K562 (cell line): ENCODE measurements at regions not wholly inside any gene's neighbourhood (a gene's known extent, or its start where the extent isn't known, plus 50 kb on each side); places are given as distances from the start of the nearest gene placed in this dataset.

Experiments
- ATAC-seq: fragments of 200-7000 bp; cut with Tn5 transposase; 3 replicates; pipeline ENCODE4 v1.9.1; 2020; ENCODE audit warnings: moderate library complexity
- BruUV-seq: library from RNA; stranded (reverse); fragments of 400-500 nt; replicated peaks from 2 replicates; lab custom pipeline; 2021; lab: Mats Ljungman, UMichigan
- CTCF ChIA-PET: fragments of 300-600 bp; formaldehyde crosslinking; extraction: SDS; loops from one replicate; lab custom pipeline; 2021; ENCODE audit warnings: low intra/inter-chr PET ratio; lab: Yijun Ruan, JAX
- POLR2A ChIA-PET: fragments of 300-600, 350-650 bp; sonication (Branson Sonifier 250); formaldehyde crosslinking; extraction: SDS; loops from one replicate; lab custom pipeline; 2021; ENCODE audit warnings: antibody characterized with exemption, inconsistent platforms; lab: Yijun Ruan, JAX
- DNase-seq, 4 experiments: peaks; one replicate each; pipeline versions ENCODE4 v3.0.0 to v3.0.0-alpha.2; 2011 to 2018; ENCODE audit warnings: low spot score in 3 of 4, mixed read lengths in 3 of 4; ENCODE audit errors: extremely low read depth in 1 of 4
- FAIRE-seq: peaks from 2 replicates; lab custom pipeline; 2011; peaks lifted over from hg19 to GRCh38; lab: Jason Lieb, UNC
- H2AFZ ChIP-seq: 2 replicates; pipeline ENCODE4 v1.6.0; 2011; ENCODE audit warnings: low read depth, low read length, control low read depth, inconsistent platforms
- H3K27ac ChIP-seq: fragments of 200-600 bp; 3 replicates; pipeline ENCODE4 v1.8.0; 2011; ENCODE audit warnings: low read depth, mild to moderate bottlenecking, control low read depth, inconsistent platforms, low read length, moderate library complexity, mixed read lengths; ENCODE audit errors: extremely low read depth
- H3K27me3 ChIP-seq, 2 experiments: fragments of 300-600 bp in 1 of 2; 2 replicates in 1 of 2; 3 replicates in 1 of 2; pipeline versions ENCODE4 v1.6.0 to v1.8.0; 2011; ENCODE audit warnings: inconsistent platforms in 2 of 2, low read length in 2 of 2, mild to moderate bottlenecking in 1 of 2, mixed read lengths in 1 of 2, moderate library complexity in 1 of 2; ENCODE audit not compliant: control insufficient read depth in 2 of 2, insufficient read depth in 2 of 2
- H3K36me3 ChIP-seq: fragments of 300-600 bp; 3 replicates; pipeline ENCODE4 v1.8.0; 2011; ENCODE audit warnings: mild to moderate bottlenecking, low read length, inconsistent platforms; ENCODE audit not compliant: control insufficient read depth, insufficient read depth
- H3K4me1 ChIP-seq, 2 experiments: fragments of 200-600 bp in 1 of 2; replicated peaks in 1 of 2; 2 replicates in 1 of 2; 3 replicates in 1 of 2; pipeline versions ENCODE4 v1.5.1 to v1.8.0; 2011; ENCODE audit warnings: inconsistent platforms in 2 of 2, low read length in 2 of 2, mild to moderate bottlenecking in 1 of 2, mixed read lengths in 1 of 2, moderate library complexity in 1 of 2; ENCODE audit not compliant: control insufficient read depth in 2 of 2, insufficient read depth in 2 of 2
- H3K4me2 ChIP-seq: 2 replicates; pipeline ENCODE4 v1.6.1; 2011; ENCODE audit warnings: low read length, control low read depth, inconsistent platforms, mixed read lengths; ENCODE audit not compliant: insufficient read depth
- H3K4me3 ChIP-seq: fragments of 200-600 bp; sonication (generic), shearing (Covaris generic); 2 replicates; pipeline ENCODE4 v1.5.1; 2016; ENCODE audit warnings: control low read depth, inconsistent platforms
- H3K79me2 ChIP-seq: fragments of 200-600 bp; 3 replicates; pipeline ENCODE4 v1.8.0; 2011; ENCODE audit warnings: low read length, inconsistent platforms; ENCODE audit not compliant: control insufficient read depth, insufficient read depth
- H3K9ac ChIP-seq, 2 experiments: 2 replicates each; pipeline versions ENCODE4 v1.6.0 to v1.6.1; 2011; ENCODE audit warnings: low read depth in 2 of 2, low read length in 2 of 2, control low read depth in 1 of 2, inconsistent platforms in 1 of 2, mild to moderate bottlenecking in 1 of 2, mixed read lengths in 1 of 2; ENCODE audit not compliant: insufficient read depth in 1 of 2
- H3K9me1 ChIP-seq: one replicate; pipeline ENCODE4 v1.6.0; 2011; ENCODE audit warnings: inconsistent platforms, mild to moderate bottlenecking, low read length, moderate library complexity; ENCODE audit not compliant: control insufficient read depth, insufficient read depth
- H3K9me3 ChIP-seq: replicated peaks from 2 replicates; pipeline ENCODE4 v1.5.1; 2011; ENCODE audit warnings: low read depth, low read length, inconsistent platforms; ENCODE audit not compliant: control insufficient read depth, insufficient read depth
- H4K20me1 ChIP-seq: replicated peaks from 2 replicates; pipeline ENCODE4 v1.6.1; 2011; ENCODE audit warnings: low read length, inconsistent platforms, mixed read lengths; ENCODE audit not compliant: control insufficient read depth, insufficient read depth
- C11orf30 ChIP-seq: fragments of 450-650 bp; IDR thresholded peaks from 2 replicates; pipeline ENCODE4 v1.6.1; 2016; ENCODE audit warnings: low read depth, mild to moderate bottlenecking
- FOXK1 ChIP-seq: sonication (generic); formaldehyde crosslinking; IDR thresholded peaks from 2 replicates; pipeline ENCODE4 v1.8.0; 2022; ENCODE audit warnings: missing genetic modification reagents, mild to moderate bottlenecking, borderline replicate concordance
- HIVEP1 ChIP-seq: fragments of 250-450 bp; sonication (Bioruptor Pico); IDR thresholded peaks from 2 replicates; pipeline ENCODE4 v1.4.0; 2020; ENCODE audit warnings: mild to moderate bottlenecking
- IRF2 ChIP-seq: sonication (generic); formaldehyde crosslinking; IDR thresholded peaks from 2 replicates; pipeline ENCODE4 v1.8.1; 2022; ENCODE audit warnings: mild to moderate bottlenecking, missing genetic modification reagents
- MED1 ChIP-seq: sonication (generic); formaldehyde crosslinking; IDR thresholded peaks from 2 replicates; pipeline ENCODE4 v1.8.1; 2023; ENCODE audit warnings: missing genetic modification reagents, borderline replicate concordance
- NFIC ChIP-seq: fragments of 450-650 bp; IDR thresholded peaks from 2 replicates; pipeline ENCODE4 v1.6.1; 2017; ENCODE audit warnings: mild to moderate bottlenecking, inconsistent platforms
- RBM17 ChIP-seq: fragments of 200-400 bp; formaldehyde crosslinking; IDR thresholded peaks from 2 replicates; pipeline ENCODE4 v1.6.1; 2017; ENCODE audit warnings: low read depth, mild to moderate bottlenecking, low read length, borderline replicate concordance
- RFX1 ChIP-seq: fragments of 450-650 bp; IDR thresholded peaks from 2 replicates; pipeline ENCODE4 v1.6.1; 2016; ENCODE audit warnings: mild to moderate bottlenecking, moderate library complexity
- SNIP1 ChIP-seq: fragments of 450-650 bp; IDR thresholded peaks from 2 replicates; pipeline ENCODE4 v1.7.1; 2017; ENCODE audit warnings: low read depth, mild to moderate bottlenecking
- ZNF384 ChIP-seq: IDR thresholded peaks from 2 replicates; pipeline ENCODE4 v1.6.1; 2012; ENCODE audit warnings: low read depth, low read length, improper control_type of control experiment
- ZNF695 ChIP-seq: fragments of 450-650 bp; formaldehyde crosslinking; IDR thresholded peaks from 2 replicates; pipeline ENCODE4 v1.4.0; 2020; ENCODE audit warnings: mild to moderate bottlenecking, moderate library complexity
- ZNF764 ChIP-seq: fragments of 250-450 bp; sonication (Bioruptor Pico); IDR thresholded peaks from 2 replicates; pipeline ENCODE4 v1.4.0; 2020; ENCODE audit warnings: low read depth, mild to moderate bottlenecking, moderate library complexity
- ZNF79 ChIP-seq: fragments of 250-450 bp; sonication (Bioruptor Pico); IDR thresholded peaks from 2 replicates; pipeline ENCODE4 v1.4.0; 2020; ENCODE audit warnings: low read depth, mild to moderate bottlenecking, moderate library complexity
- WGBS: fragments of 100-300 bp; shearing (Covaris generic); methylation state at CpG from one replicate; pipeline ENCODE4 v1.1.6; 2016; ENCODE audit warnings: low coverage, mixed read lengths; ENCODE audit not compliant: insufficient coverage; ENCODE audit errors: missing lambda C conversion rate; 5-methylcytosine and 5-hydroxymethylcytosine counted together
- in situ Hi-C: fragments of 300-500 bp; cut with MboI; formaldehyde crosslinking; loops from 4 replicates; pipeline ENCODE4 v1.15.0; 2018; ENCODE audit warnings: inconsistent platforms, mixed read lengths
- intact Hi-C: fragments of 100-400 bp; cut with micrococcal nuclease; formaldehyde crosslinking; loops from 2 replicates; pipeline ENCODE4 v1.14.2; 2022
- TF ChIP-seq, protein P1 (sequence below): fragments of 200-600 bp; sonication (generic); IDR thresholded peaks from one replicate; pipeline ENCODE4 v1.6.1; 2012; ENCODE audit warnings: mild to moderate bottlenecking, low read depth, low read length, inconsistent platforms

DNA sequence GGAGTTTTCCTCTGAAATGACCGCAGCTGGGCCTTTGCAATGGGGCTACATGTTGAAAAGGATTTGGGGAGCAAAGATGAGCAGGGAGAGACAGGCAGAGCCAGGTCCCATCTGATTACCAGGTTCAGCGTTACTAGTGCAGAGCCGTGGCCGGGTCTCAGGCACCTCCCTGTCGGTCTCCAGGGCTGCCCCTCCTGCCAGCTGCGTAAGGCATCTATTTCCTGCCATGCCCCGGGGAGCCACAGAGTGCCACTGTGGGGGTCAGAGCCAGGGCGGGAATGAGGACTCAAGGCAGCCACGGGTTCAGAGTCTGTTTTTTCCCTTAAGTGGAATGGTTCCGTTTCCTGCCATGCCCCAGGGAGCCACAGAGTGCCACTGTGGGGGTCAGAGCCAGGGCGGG is 382.6 kb upstream of the SHH start:
- no peak for DNase-seq
- CTCF ChIA-PET: no interaction called here
- TF ChIP-seq MED1 (CRISPR knock-in tag) (no peak), C11orf30 (no peak), ZNF384 (no peak), RBM17 (no peak), ZNF764 (CRISPR knock-in tag) (no peak), IRF2 (CRISPR knock-in tag) (no peak), HIVEP1 (CRISPR knock-in tag) (no peak), ZNF79 (CRISPR knock-in tag) (no peak), ZNF695 (CRISPR knock-in tag) (no peak), NFIC (no peak), RFX1 (no peak), SNIP1 (no peak), FOXK1 (CRISPR knock-in tag) (no peak)
- TF ChIP-seq, protein P1, sequence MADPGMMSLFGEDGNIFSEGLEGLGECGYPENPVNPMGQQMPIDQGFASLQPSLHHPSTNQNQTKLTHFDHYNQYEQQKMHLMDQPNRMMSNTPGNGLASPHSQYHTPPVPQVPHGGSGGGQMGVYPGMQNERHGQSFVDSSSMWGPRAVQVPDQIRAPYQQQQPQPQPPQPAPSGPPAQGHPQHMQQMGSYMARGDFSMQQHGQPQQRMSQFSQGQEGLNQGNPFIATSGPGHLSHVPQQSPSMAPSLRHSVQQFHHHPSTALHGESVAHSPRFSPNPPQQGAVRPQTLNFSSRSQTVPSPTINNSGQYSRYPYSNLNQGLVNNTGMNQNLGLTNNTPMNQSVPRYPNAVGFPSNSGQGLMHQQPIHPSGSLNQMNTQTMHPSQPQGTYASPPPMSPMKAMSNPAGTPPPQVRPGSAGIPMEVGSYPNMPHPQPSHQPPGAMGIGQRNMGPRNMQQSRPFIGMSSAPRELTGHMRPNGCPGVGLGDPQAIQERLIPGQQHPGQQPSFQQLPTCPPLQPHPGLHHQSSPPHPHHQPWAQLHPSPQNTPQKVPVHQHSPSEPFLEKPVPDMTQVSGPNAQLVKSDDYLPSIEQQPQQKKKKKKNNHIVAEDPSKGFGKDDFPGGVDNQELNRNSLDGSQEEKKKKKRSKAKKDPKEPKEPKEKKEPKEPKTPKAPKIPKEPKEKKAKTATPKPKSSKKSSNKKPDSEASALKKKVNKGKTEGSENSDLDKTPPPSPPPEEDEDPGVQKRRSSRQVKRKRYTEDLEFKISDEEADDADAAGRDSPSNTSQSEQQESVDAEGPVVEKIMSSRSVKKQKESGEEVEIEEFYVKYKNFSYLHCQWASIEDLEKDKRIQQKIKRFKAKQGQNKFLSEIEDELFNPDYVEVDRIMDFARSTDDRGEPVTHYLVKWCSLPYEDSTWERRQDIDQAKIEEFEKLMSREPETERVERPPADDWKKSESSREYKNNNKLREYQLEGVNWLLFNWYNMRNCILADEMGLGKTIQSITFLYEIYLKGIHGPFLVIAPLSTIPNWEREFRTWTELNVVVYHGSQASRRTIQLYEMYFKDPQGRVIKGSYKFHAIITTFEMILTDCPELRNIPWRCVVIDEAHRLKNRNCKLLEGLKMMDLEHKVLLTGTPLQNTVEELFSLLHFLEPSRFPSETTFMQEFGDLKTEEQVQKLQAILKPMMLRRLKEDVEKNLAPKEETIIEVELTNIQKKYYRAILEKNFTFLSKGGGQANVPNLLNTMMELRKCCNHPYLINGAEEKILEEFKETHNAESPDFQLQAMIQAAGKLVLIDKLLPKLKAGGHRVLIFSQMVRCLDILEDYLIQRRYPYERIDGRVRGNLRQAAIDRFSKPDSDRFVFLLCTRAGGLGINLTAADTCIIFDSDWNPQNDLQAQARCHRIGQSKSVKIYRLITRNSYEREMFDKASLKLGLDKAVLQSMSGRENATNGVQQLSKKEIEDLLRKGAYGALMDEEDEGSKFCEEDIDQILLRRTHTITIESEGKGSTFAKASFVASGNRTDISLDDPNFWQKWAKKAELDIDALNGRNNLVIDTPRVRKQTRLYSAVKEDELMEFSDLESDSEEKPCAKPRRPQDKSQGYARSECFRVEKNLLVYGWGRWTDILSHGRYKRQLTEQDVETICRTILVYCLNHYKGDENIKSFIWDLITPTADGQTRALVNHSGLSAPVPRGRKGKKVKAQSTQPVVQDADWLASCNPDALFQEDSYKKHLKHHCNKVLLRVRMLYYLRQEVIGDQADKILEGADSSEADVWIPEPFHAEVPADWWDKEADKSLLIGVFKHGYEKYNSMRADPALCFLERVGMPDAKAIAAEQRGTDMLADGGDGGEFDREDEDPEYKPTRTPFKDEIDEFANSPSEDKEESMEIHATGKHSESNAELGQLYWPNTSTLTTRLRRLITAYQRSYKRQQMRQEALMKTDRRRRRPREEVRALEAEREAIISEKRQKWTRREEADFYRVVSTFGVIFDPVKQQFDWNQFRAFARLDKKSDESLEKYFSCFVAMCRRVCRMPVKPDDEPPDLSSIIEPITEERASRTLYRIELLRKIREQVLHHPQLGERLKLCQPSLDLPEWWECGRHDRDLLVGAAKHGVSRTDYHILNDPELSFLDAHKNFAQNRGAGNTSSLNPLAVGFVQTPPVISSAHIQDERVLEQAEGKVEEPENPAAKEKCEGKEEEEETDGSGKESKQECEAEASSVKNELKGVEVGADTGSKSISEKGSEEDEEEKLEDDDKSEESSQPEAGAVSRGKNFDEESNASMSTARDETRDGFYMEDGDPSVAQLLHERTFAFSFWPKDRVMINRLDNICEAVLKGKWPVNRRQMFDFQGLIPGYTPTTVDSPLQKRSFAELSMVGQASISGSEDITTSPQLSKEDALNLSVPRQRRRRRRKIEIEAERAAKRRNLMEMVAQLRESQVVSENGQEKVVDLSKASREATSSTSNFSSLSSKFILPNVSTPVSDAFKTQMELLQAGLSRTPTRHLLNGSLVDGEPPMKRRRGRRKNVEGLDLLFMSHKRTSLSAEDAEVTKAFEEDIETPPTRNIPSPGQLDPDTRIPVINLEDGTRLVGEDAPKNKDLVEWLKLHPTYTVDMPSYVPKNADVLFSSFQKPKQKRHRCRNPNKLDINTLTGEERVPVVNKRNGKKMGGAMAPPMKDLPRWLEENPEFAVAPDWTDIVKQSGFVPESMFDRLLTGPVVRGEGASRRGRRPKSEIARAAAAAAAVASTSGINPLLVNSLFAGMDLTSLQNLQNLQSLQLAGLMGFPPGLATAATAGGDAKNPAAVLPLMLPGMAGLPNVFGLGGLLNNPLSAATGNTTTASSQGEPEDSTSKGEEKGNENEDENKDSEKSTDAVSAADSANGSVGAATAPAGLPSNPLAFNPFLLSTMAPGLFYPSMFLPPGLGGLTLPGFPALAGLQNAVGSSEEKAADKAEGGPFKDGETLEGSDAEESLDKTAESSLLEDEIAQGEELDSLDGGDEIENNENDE: no peak

More for the DNA sequence above, 382.6 kb upstream of the SHH start:
- Histone ChIP-seq H3K9me1 (no peaks in the 10 kb centered on the region), H3K79me2 (no peaks in the 10 kb centered on the region), H3K27me3 (peaks cover 41 to 73% of the 10 kb centered on the region in 2 experiments), H3K4me3 (no peak overlapping the region), H3K9ac (no peak overlapping the region), H3K4me2 (no peak overlapping the region), H4K20me1 (peaks cover 3% of the 10 kb centered on the region; the same call in 1 of the 2 replicates), H3K4me1 (no peaks in the 10 kb centered on the region), H3K36me3 (no peaks in the 10 kb centered on the region), H3K9me3 (no peaks in the 10 kb centered on the region), H2AFZ (no peak overlapping the region), H3K27ac (no peak overlapping the region)
- WGBS: 0% methylated on average over 11 of the region's 11 CpGs
- POLR2A ChIA-PET: no interaction called here
- ATAC-seq: no peak
- in situ Hi-C loops: no loop called here
- intact Hi-C loops: no loop called here
- no peak for FAIRE-seq
- no TSS peak for BruUV-seq
